Calu3 (cell line): ENCODE measurements at regions not wholly inside any gene's neighbourhood (a gene's known extent, or its start where the extent isn't known, plus 50 kb on each side); places are given as distances from the start of the nearest gene placed in this dataset.

Experiments used
- BruUV-seq: library from RNA; stranded (reverse); fragments of 400-500 nt; replicated peaks from 2 replicates; lab custom pipeline; 2021; lab: Mats Ljungman, UMichigan
- CTCF ChIA-PET: fragments of 300-600 bp; sonication (Branson Sonifier 250); formaldehyde crosslinking; loops from one replicate; lab custom pipeline; 2022; ENCODE audit warnings: antibody characterized with exemption; lab: Charles Lee
- DNase-seq: peaks from one replicate; pipeline ENCODE4 v3.0.0; 2022
- H3K27ac Mint-ChIP-seq: one replicate; pipeline ENCODE4 v1.8.0; 2022; ENCODE audit warnings: mixed read lengths; ENCODE audit not compliant: unreplicated experiment
- H3K27me3 Mint-ChIP-seq: one replicate; pipeline ENCODE4 v1.8.0; 2022; ENCODE audit warnings: mixed read lengths; ENCODE audit not compliant: unreplicated experiment
- H3K36me3 Mint-ChIP-seq: one replicate; pipeline ENCODE4 v1.8.0; 2022; ENCODE audit warnings: mild to moderate bottlenecking, moderate library complexity, mixed read lengths; ENCODE audit not compliant: insufficient read depth, unreplicated experiment
- H3K4me1 Mint-ChIP-seq: one replicate; pipeline ENCODE4 v1.8.0; 2022; ENCODE audit warnings: mild to moderate bottlenecking, low read depth, mixed read lengths; ENCODE audit not compliant: unreplicated experiment
- H3K4me3 Mint-ChIP-seq: one replicate; pipeline ENCODE4 v1.8.0; 2022; ENCODE audit warnings: mild to moderate bottlenecking, low read depth, moderate library complexity, mixed read lengths; ENCODE audit not compliant: unreplicated experiment
- H3K9me3 Mint-ChIP-seq: one replicate; pipeline ENCODE4 v1.8.0; 2022; ENCODE audit warnings: low read depth, mixed read lengths; ENCODE audit not compliant: unreplicated experiment
- intact Hi-C: fragments of 100-400 bp; cut with micrococcal nuclease; formaldehyde crosslinking; loops from one replicate; pipeline ENCODE4 v1.10.0; 2022; ENCODE audit not compliant: unreplicated experiment
- TF ChIP-seq, protein P1 (sequence below): fragments of 200-600 bp; IDR thresholded peaks from one replicate; pipeline ENCODE4 v1.8.0; 2022; ENCODE audit warnings: antibody characterized with exemption; ENCODE audit not compliant: unreplicated experiment

DNA sequence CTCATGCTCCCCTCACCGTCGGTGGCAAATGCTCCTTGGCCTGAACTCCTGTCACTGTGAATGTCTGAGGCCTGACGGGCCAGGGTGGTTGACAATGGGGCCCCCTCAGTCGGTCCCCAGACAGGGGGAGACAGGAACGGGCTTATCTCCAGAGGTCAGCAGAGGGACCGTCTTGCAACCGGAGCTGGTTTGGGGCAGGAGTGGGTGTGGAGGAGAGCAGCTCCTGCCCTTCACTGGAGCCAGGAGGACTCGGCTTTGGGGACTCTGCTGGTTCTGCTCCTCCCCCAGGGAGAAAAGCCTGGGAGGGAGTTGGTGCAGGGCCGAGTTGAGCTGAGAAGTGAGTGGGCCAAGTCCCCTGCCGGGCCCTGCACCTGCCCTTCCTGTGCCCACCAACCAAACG is 354.4 kb downstream of the BRD1 start:
- DNase-seq: no peak
- BruUV-seq: no TSS peak
- H3K9me3 Mint-ChIP-seq: peaks cover 10% of the 10 kb centered on the region
- CTCF ChIA-PET: no interaction called here
- TF ChIP-seq, protein P1, sequence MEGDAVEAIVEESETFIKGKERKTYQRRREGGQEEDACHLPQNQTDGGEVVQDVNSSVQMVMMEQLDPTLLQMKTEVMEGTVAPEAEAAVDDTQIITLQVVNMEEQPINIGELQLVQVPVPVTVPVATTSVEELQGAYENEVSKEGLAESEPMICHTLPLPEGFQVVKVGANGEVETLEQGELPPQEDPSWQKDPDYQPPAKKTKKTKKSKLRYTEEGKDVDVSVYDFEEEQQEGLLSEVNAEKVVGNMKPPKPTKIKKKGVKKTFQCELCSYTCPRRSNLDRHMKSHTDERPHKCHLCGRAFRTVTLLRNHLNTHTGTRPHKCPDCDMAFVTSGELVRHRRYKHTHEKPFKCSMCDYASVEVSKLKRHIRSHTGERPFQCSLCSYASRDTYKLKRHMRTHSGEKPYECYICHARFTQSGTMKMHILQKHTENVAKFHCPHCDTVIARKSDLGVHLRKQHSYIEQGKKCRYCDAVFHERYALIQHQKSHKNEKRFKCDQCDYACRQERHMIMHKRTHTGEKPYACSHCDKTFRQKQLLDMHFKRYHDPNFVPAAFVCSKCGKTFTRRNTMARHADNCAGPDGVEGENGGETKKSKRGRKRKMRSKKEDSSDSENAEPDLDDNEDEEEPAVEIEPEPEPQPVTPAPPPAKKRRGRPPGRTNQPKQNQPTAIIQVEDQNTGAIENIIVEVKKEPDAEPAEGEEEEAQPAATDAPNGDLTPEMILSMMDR: no peak
- H3K4me3 Mint-ChIP-seq: no peak overlapping the region
- H3K4me1 Mint-ChIP-seq: peaks cover 7% of the 10 kb centered on the region
- no peak overlapping the region for H3K27ac Mint-ChIP-seq
- intact Hi-C loops: no loop called here
- no peaks in the 10 kb centered on the region for H3K36me3 Mint-ChIP-seq
- H3K27me3 Mint-ChIP-seq: peaks cover 44% of the 10 kb centered on the region

GRCh38 chr22:49470741-49471503 is 356.8 kb downstream of the BRD1 start:
- Mint-ChIP-seq H3K4me3 (no peak overlapping the region), H3K9me3 (peaks cover 3% of the 10 kb centered on the region), H3K36me3 (no peaks in the 10 kb centered on the region), H3K27ac (no peak overlapping the region), H3K4me1 (peaks cover 12% of the 10 kb centered on the region), H3K27me3 (peaks cover 40% of the 10 kb centered on the region)
- BruUV-seq: no TSS peak
- TF ChIP-seq, protein P1: no peak
- CTCF ChIA-PET: no interaction called here
- DNase-seq: no peak
- intact Hi-C loops: no loop called here

GRCh38 chr22:49469896-49470740 is 357.6 kb downstream of the BRD1 start:
- Mint-ChIP-seq H3K4me1 (peaks cover 12% of the 10 kb centered on the region), H3K36me3 (no peaks in the 10 kb centered on the region), H3K27me3 (peaks cover 38% of the 10 kb centered on the region), H3K4me3 (no peak overlapping the region), H3K27ac (no peak overlapping the region), H3K9me3 (peaks cover 3% of the 10 kb centered on the region)
- TF ChIP-seq, protein P1: no peak
- no TSS peak for BruUV-seq
- no peak for DNase-seq
- intact Hi-C loops: no loop called here
- CTCF ChIA-PET: no interaction called here

- Mint-ChIP-seq H3K27me3 (peaks cover 38% of the 10 kb centered on the region), H3K27ac (peak overlapping the region; percentile 25), H3K9me3 (peaks cover 3% of the 10 kb centered on the region), H3K36me3 (no peaks in the 10 kb centered on the region), H3K4me3 (no peak overlapping the region), H3K4me1 (peaks cover 12% of the 10 kb centered on the region)
- TF ChIP-seq, protein P1: no peak
- intact Hi-C loops: no loop called here
- no peak for DNase-seq
- BruUV-seq: no TSS peak
- CTCF ChIA-PET: no interaction called here
Measured at GRCh38 chr22:49468487-49469198, 359.0 kb downstream of the BRD1 start.
